ENCODE measurements at regions not wholly inside any gene's neighbourhood (a gene's known extent, or its start where the extent isn't known, plus 50 kb on each side); places are given as distances from the start of the nearest gene placed in this dataset.

DNA sequence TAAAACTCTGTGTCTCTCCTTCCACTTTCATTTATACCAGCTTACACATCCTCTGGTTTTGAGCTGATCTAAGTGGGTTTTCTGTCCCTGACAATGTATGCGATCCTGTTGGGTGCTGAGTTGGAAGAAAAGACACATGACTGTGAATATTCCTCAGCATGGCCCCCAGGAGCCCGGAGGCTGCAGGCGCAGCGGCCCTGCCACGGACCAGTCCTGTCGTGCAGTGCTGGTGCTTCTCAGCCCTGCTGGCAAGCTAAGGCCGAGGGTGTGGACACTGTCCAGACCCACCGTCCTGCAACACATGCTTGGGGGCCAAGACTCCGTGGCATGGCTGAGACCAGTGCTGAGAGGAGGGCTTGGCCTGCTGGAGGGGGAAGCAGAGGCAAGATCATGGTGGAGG is 328.9 kb upstream of the IRX2 start (continued):
- TF ChIP-seq, protein P1, sequence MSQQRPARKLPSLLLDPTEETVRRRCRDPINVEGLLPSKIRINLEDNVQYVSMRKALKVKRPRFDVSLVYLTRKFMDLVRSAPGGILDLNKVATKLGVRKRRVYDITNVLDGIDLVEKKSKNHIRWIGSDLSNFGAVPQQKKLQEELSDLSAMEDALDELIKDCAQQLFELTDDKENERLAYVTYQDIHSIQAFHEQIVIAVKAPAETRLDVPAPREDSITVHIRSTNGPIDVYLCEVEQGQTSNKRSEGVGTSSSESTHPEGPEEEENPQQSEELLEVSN (IDR thresholded peaks at IDR 0.05): no peak
- TF ChIP-seq, protein P2, sequence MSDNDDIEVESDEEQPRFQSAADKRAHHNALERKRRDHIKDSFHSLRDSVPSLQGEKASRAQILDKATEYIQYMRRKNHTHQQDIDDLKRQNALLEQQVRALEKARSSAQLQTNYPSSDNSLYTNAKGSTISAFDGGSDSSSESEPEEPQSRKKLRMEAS (IDR thresholded peaks at IDR 0.05): no peak
- TF ChIP-seq RBBP5 (IDR thresholded peaks at IDR 0.05; ENCODE audit: borderline replicate concordance, low read depth, low read length) (no peak), TAF1 (IDR thresholded peaks at IDR 0.05; ENCODE audit: low read depth, low read length) (no peak), CHD2 (IDR thresholded peaks at IDR 0.05; ENCODE audit: low read length) (no peak)
